Sigmoid colon (tissue), 6 donors: ENCODE measurements at regions not wholly inside any gene's neighbourhood (a gene's known extent, or its start where the extent isn't known, plus 50 kb on each side); places are given as distances from the start of the nearest gene placed in this dataset.
"Not testable (repeated sequence)": the region's sequence is repeated elsewhere in the genome, so short reads cannot be mapped to it uniquely, and the experiment has no call there.

Experiments
- DNase-seq: peaks from one replicate; pipeline ENCODE4 v3.0.0-alpha.2; 2019
- H3K27ac ChIP-seq, 4 donors: fragments of 200-600 bp; sonication (generic); one replicate each; pipeline ENCODE4 v1.5.1; 2016 to 2019; ENCODE audit warnings: mild to moderate bottlenecking in 1 of 4
- H3K27me3 ChIP-seq, 3 donors: fragments of 200-600 bp; sonication (generic); one replicate each; pipeline ENCODE4 v1.5.1; 2019; ENCODE audit warnings: mild to moderate bottlenecking in 1 of 3
- H3K36me3 ChIP-seq, 4 donors: fragments of 200-600 bp; sonication (generic); one replicate each; pipeline ENCODE4 v1.5.1; 2016 to 2019
- H3K4me1 ChIP-seq, 4 donors: fragments of 200-600 bp; sonication (generic); one replicate each; pipeline ENCODE4 v1.5.1; 2017 to 2019
- H3K4me3 ChIP-seq, 4 donors: fragments of 200-600 bp; sonication (generic); one replicate each; pipeline ENCODE4 v1.5.1; 2017 to 2019; ENCODE audit warnings: mild to moderate bottlenecking in 2 of 4, moderate library complexity in 1 of 4
- H3K9me3 ChIP-seq, 4 donors: fragments of 200-600 bp in 3 of 4; sonication (generic) in 3 of 4; one replicate each; pipeline versions ENCODE4 v1.5.1 to v1.6.1; 2013 to 2019
- CTCF ChIP-seq, 4 experiments: fragments of 450-650 bp in 3 of 4; fragments of 200-600 bp in 1 of 4; IDR thresholded peaks; one replicate each; pipeline ENCODE4 v1.5.1; 2016 to 2019; ENCODE audit warnings: antibody characterized with exemption in 4 of 4, mild to moderate bottlenecking in 3 of 4, moderate library complexity in 2 of 4
- EP300 ChIP-seq, 4 donors: sonication (generic); formaldehyde crosslinking; IDR thresholded peaks; one replicate each; pipeline ENCODE4 v1.6.1; 2017; ENCODE audit warnings: antibody characterized with exemption in 4 of 4
- POLR2A ChIP-seq, 2 donors: fragments of 450-650 bp; IDR thresholded peaks; one replicate each; pipeline ENCODE4 v1.6.1; 2016; ENCODE audit warnings: antibody characterized with exemption in 2 of 2, mild to moderate bottlenecking in 2 of 2, moderate library complexity in 2 of 2
- POLR2AphosphoS5 ChIP-seq, 4 donors: sonication (generic); formaldehyde crosslinking; IDR thresholded peaks; one replicate each; pipeline ENCODE4 v1.6.1; 2017; ENCODE audit warnings: antibody characterized with exemption in 4 of 4
- WGBS, 2 donors: extraction: QIAGEN DNeasy Blood & Tissue Kit; methylation state at CpG; one replicate each; pipeline ENCODE4 v1.1.7; 2013; 5-methylcytosine and 5-hydroxymethylcytosine counted together
- intact Hi-C: fragments of 100-400 bp; cut with DNase I; formaldehyde crosslinking; loops from one replicate; pipeline ENCODE4 v1.15.1; 2023
- donor health status: healthy with polysubstance abuse.
- donor health status: healthy.

DNA sequence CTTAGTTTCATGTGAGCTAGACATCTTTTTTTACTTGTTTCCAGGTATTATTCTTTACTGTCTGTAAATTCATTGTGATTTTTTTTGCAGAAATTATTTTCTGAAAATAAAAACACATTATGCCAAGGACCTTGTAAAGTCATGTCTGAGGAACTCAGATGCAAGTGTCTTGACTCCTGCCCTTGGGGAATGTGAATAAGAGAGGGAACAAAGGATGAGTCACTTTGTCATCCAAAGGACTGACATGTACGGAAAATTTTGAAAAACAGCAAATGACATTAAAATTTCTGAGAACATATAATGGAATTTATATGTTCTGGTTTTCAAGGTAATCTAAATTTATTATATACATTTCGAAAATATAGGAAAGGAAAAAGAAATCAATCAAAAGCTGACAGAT is 660.4 kb downstream of the CD109 start:
- H3K27me3 ChIP-seq: no peaks in the 10 kb centered on the region
- no peak for TF ChIP-seq CTCF (IDR thresholded peaks at IDR 0.05)
- intact Hi-C loops: no loop called here
- peaks cover 0 to 6% (median 0%) of the 10 kb centered on the region in 4 donors for H3K4me1 ChIP-seq
- 65 to 82% methylated on average over 2 of the region's 2 CpGs for WGBS, 2 donors
- H3K4me3 ChIP-seq: no peak overlapping the region
- no peaks in the 10 kb centered on the region for H3K36me3 ChIP-seq
- no peaks in the 10 kb centered on the region for H3K9me3 ChIP-seq
- DNase-seq: no peak
- H3K27ac ChIP-seq: no peak overlapping the region

- no peaks in the 10 kb centered on the region for H3K9me3 ChIP-seq
- TF ChIP-seq EP300 (IDR thresholded peaks at IDR 0.05): no peak
- TF ChIP-seq POLR2A (IDR thresholded peaks at IDR 0.05): no peak
- TF ChIP-seq CTCF (IDR thresholded peaks at IDR 0.05): no peak
- no peak for TF ChIP-seq POLR2AphosphoS5 (IDR thresholded peaks at IDR 0.05)
- no peaks in the 10 kb centered on the region for H3K36me3 ChIP-seq
- peaks cover 0 to 9% (median 0%) of the 10 kb centered on the region in 4 donors for H3K4me1 ChIP-seq
- 74 to 81% methylated on average over 4 of the region's 4 CpGs for WGBS, 2 donors
- no peak overlapping the region for H3K4me3 ChIP-seq
- intact Hi-C loops: no loop called here
- H3K27ac ChIP-seq: no peak overlapping the region
- H3K27me3 ChIP-seq: no peaks in the 10 kb centered on the region
- no peak for DNase-seq
These were observed 651.0 kb downstream of the CD109 start for GRCh38 chr6:74346936-74347535.

DNA sequence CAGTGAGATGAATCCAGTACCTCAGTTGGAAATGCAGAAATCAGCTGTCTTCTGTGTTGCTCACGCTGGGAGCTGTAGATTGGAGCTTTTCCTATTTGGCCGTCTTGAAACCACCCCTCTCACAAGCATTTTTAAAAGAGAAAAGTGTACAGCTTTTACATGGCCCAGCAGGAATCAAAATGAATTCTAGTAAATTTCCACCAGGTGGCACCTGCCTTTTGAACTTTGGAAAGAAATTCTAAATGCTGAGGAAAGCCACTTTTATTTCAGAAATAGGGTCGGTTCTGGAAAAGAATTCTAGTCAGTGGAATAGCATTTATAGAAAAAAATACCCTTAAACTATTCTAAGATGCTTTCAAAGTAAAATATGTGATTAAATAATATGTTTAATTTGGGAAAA is 647.8 kb downstream of the CD109 start:
- H3K27ac ChIP-seq: no peak overlapping the region
- intact Hi-C loops: no loop called here
- H3K9me3 ChIP-seq: no peaks in the 10 kb centered on the region
- TF ChIP-seq POLR2A (IDR thresholded peaks at IDR 0.05): no peak
- TF ChIP-seq EP300 (IDR thresholded peaks at IDR 0.05): no peak
- no peak for TF ChIP-seq CTCF (IDR thresholded peaks at IDR 0.05)
- no peak for TF ChIP-seq POLR2AphosphoS5 (IDR thresholded peaks at IDR 0.05)
- H3K27me3 ChIP-seq: no peaks in the 10 kb centered on the region
- H3K36me3 ChIP-seq: no peaks in the 10 kb centered on the region
- H3K4me3 ChIP-seq: no peak overlapping the region
- H3K4me1 ChIP-seq: no peaks in the 10 kb centered on the region
- WGBS, 2 donors: 69 to 76% methylated on average over 3 of the region's 3 CpGs
- DNase-seq: no peak

GRCh38 chr6:74343321-74343720 is 647.3 kb downstream of the CD109 start:
- intact Hi-C loops, H3K9me3 ChIP-seq, H3K4me1 ChIP-seq, DNase-seq, H3K4me3 ChIP-seq, H3K27ac ChIP-seq, H3K27me3 ChIP-seq, H3K36me3 ChIP-seq: not testable (repeated sequence)
- WGBS, 2 donors: 80 to 88% methylated on average over 6 of the region's 6 CpGs

GRCh38 chr6:74334722-74335121 is 638.7 kb downstream of the CD109 start:
- intact Hi-C loops: no loop called here
- WGBS, 2 donors: 75 to 86% methylated on average over 2 of the region's 2 CpGs

More at GRCh38 chr6:74334722-74335121, 638.7 kb downstream of the CD109 start:
- no peaks in the 10 kb centered on the region for H3K27me3 ChIP-seq
- H3K36me3 ChIP-seq: no peaks in the 10 kb centered on the region
- no peak for DNase-seq
- no peak overlapping the region for H3K4me3 ChIP-seq
- TF ChIP-seq CTCF (IDR thresholded peaks at IDR 0.05) (no peak), POLR2A (IDR thresholded peaks at IDR 0.05) (no peak), EP300 (IDR thresholded peaks at IDR 0.05) (no peak), POLR2AphosphoS5 (IDR thresholded peaks at IDR 0.05) (no peak)
- no peak overlapping the region for H3K27ac ChIP-seq
- no peaks in the 10 kb centered on the region for H3K9me3 ChIP-seq
- no peaks in the 10 kb centered on the region for H3K4me1 ChIP-seq
